ENCODE measurements at regions not wholly inside any gene's neighbourhood (a gene's known extent, or its start where the extent isn't known, plus 50 kb on each side); places are given as distances from the start of the nearest gene placed in this dataset.

GRCh38 chr2:239735131-239735828 is 289.9 kb downstream of the NDUFA10 start:
- Histone ChIP-seq H3K9ac (ENCODE audit: low read depth in 1 of 2, low read length in 2 of 2) (no peak overlapping the region), H3K36me3 (ENCODE audit: control insufficient read depth in 4 of 4, insufficient read depth in 3 of 4, low read depth in 1 of 4, low read length in 3 of 4) (no peaks in the 10 kb centered on the region), H3K4me3 (ENCODE audit: low read depth in 1 of 3, low read length in 3 of 3) (no peak overlapping the region), H3K27me3 (ENCODE audit: control insufficient read depth in 4 of 4, insufficient read depth in 4 of 4, low read length in 3 of 4) (no peaks in the 10 kb centered on the region), H3K27ac (ENCODE audit: low read depth in 1 of 2, low read length in 2 of 2) (no peak overlapping the region), H3K9me3 (ENCODE audit: control insufficient read depth in 4 of 4, low read length in 3 of 4) (no peaks in the 10 kb centered on the region), H3K4me1 (ENCODE audit: control insufficient read depth in 4 of 4, insufficient read depth in 4 of 4, low read length in 3 of 4) (no peaks in the 10 kb centered on the region)
- DNase-seq (ENCODE audit: low spot score), result no peak
- WGBS, result 73% methylated on average over 23 of the region's 23 CpGs
- TF ChIP-seq RAD21 (IDR thresholded peaks at IDR 0.05), result no peak
- no peak for TF ChIP-seq HNF4G (IDR thresholded peaks at IDR 0.05)
- TF ChIP-seq REST (IDR thresholded peaks at IDR 0.05), result no peak
- no peak for TF ChIP-seq SP1 (IDR thresholded peaks at IDR 0.05)
- no peak for TF ChIP-seq HNF4A (conservative IDR thresholded peaks at IDR 0.05)
- no peak for TF ChIP-seq CTCF (IDR thresholded peaks at IDR 0.05; ENCODE audit: low read depth, low read length, missing input control)
- no peak for TF ChIP-seq ATF3 (IDR thresholded peaks at IDR 0.05)
- no peak for TF ChIP-seq TAF1 (conservative IDR thresholded peaks at IDR 0.05)
- no peak for TF ChIP-seq FOXA2 (IDR thresholded peaks at IDR 0.05)
- no peak for TF ChIP-seq JUND (IDR thresholded peaks at IDR 0.05)
- no peak for TF ChIP-seq ZBTB33 (IDR thresholded peaks at IDR 0.05)
- no peak for TF ChIP-seq NR2F2 (IDR thresholded peaks at IDR 0.05)
- no peak for TF ChIP-seq MAX (IDR thresholded peaks at IDR 0.05)
- no peak for TF ChIP-seq RXRA (IDR thresholded peaks at IDR 0.05)
- TF ChIP-seq EGR1 (IDR thresholded peaks at IDR 0.05; ENCODE audit: low read depth in 2 of 2), result no peak
- no peak for TF ChIP-seq GABPA (IDR thresholded peaks at IDR 0.05 in 1 of 2, conservative IDR thresholded peaks at IDR 0.05 in 1 of 2)
- no peak for TF ChIP-seq YY1 (IDR thresholded peaks at IDR 0.05)

Data from liver (tissue), 8 donors.